ENCODE measurements at regions not wholly inside any gene's neighbourhood (a gene's known extent, or its start where the extent isn't known, plus 50 kb on each side); places are given as distances from the start of the nearest gene placed in this dataset.

- no peak overlapping the region for H3K4me3 ChIP-seq (ENCODE audit: control extremely low read depth in 1 of 5, extremely low read depth in 1 of 5, insufficient read depth in 1 of 5, low read depth in 2 of 5, low read length in 4 of 5)
- no peaks in the 10 kb centered on the region for H4K20me1 ChIP-seq (ENCODE audit: control insufficient read depth, insufficient read depth, low read length, poor library complexity, severe bottlenecking)
- POLR2A ChIA-PET: no interaction called here
- H3K4me1 ChIP-seq (ENCODE audit: control insufficient read depth in 2 of 2, insufficient read depth in 2 of 2, low read length in 2 of 2): no peaks in the 10 kb centered on the region
- TF ChIP-seq EZH2 (IDR thresholded peaks at IDR 0.05; ENCODE audit: borderline replicate concordance, insufficient read depth, low read depth, low read length, poor library complexity, severe bottlenecking): no peak
- TF ChIP-seq CTCF (IDR thresholded peaks at IDR 0.05): no peak
- ATAC-seq (ENCODE audit: low read depth): no peak
- H3K36me3 ChIP-seq (replicated peaks in 1 of 2; ENCODE audit: control extremely low read depth in 1 of 2, control insufficient read depth in 1 of 2, extremely low read depth in 1 of 2, insufficient read depth in 2 of 2, low read length in 1 of 2): no peaks in the 10 kb centered on the region
- intact Hi-C loops (cut with micrococcal nuclease): no loop called here
- Mint-ChIP-seq H3K4me3 (no peak overlapping the region), H3K27me3 (peaks cover 10% of the 10 kb centered on the region), H3K27ac (no peak overlapping the region), H3K9me3 (ENCODE audit: insufficient read depth) (no peaks in the 10 kb centered on the region), H3K4me1 (no peaks in the 10 kb centered on the region)
- WGBS (ENCODE audit: insufficient coverage): 40% methylated on average over 1 of the region's 5 CpGs
- no peaks in the 10 kb centered on the region for H3K79me2 ChIP-seq (ENCODE audit: control insufficient read depth, insufficient read depth, low read length)
- peaks cover 0 to 5% (median 0%) of the 10 kb centered on the region in 3 donors for H3K9me3 ChIP-seq (ENCODE audit: control extremely low read depth in 1 of 3, control insufficient read depth in 2 of 3, insufficient read depth in 1 of 3, low read length in 2 of 3)
- no peak for DNase-seq
- no peak overlapping the region for H3K27ac ChIP-seq (ENCODE audit: low read length in 2 of 2)
- peaks cover 0 to 4% (median 0%) of the 10 kb centered on the region in 4 experiments for H3K27me3 ChIP-seq (replicated peaks in 1 of 4; ENCODE audit: control extremely low read depth in 1 of 4, control insufficient read depth in 3 of 4, insufficient read depth in 4 of 4, low read length in 3 of 4)
- H3K9ac ChIP-seq (ENCODE audit: low read length): no peak overlapping the region
- H3K4me2 ChIP-seq (replicated peaks; ENCODE audit: low read depth, low read length, poor library complexity, severe bottlenecking): no peak overlapping the region
- CTCF ChIA-PET: no interaction called here
- no peak overlapping the region for H2AFZ ChIP-seq (ENCODE audit: insufficient read depth, low read depth, low read length, poor library complexity, severe bottlenecking)
These were observed 61.0 kb upstream of the AGBL1 start for GRCh38 chr15:86018679-86019078.

GRCh38 chr15:86021281-86022264 is 58.1 kb upstream of the AGBL1 start:
- H3K4me2 ChIP-seq (replicated peaks; ENCODE audit: low read depth, low read length, poor library complexity, severe bottlenecking): no peak overlapping the region
- intact Hi-C loops (cut with micrococcal nuclease): no loop called here
- H3K4me3 ChIP-seq (ENCODE audit: control extremely low read depth in 1 of 5, extremely low read depth in 1 of 5, insufficient read depth in 1 of 5, low read depth in 2 of 5, low read length in 4 of 5): no peak overlapping the region
- H3K36me3 ChIP-seq (replicated peaks in 1 of 2; ENCODE audit: control extremely low read depth in 1 of 2, control insufficient read depth in 1 of 2, extremely low read depth in 1 of 2, insufficient read depth in 2 of 2, low read length in 1 of 2): no peaks in the 10 kb centered on the region
- ChIA-PET CTCF (no interaction called here), POLR2A (no interaction called here)
- WGBS (ENCODE audit: insufficient coverage): 64% methylated on average over 3 of the region's 5 CpGs
- Mint-ChIP-seq H3K4me3 (no peak overlapping the region), H3K27ac (no peak overlapping the region), H3K9me3 (ENCODE audit: insufficient read depth) (no peaks in the 10 kb centered on the region), H3K27me3 (peaks cover 13% of the 10 kb centered on the region), H3K4me1 (no peaks in the 10 kb centered on the region)
- no peaks in the 10 kb centered on the region for H3K4me1 ChIP-seq (ENCODE audit: control insufficient read depth in 2 of 2, insufficient read depth in 2 of 2, low read length in 2 of 2)
- H2AFZ ChIP-seq (ENCODE audit: insufficient read depth, low read depth, low read length, poor library complexity, severe bottlenecking): no peak overlapping the region
- H3K27ac ChIP-seq (ENCODE audit: low read length in 2 of 2): no peak overlapping the region
- DNase-seq (no peak), ATAC-seq (ENCODE audit: low read depth) (no peak)
- no peaks in the 10 kb centered on the region for H3K9me3 ChIP-seq (ENCODE audit: control extremely low read depth in 1 of 3, control insufficient read depth in 2 of 3, insufficient read depth in 1 of 3, low read length in 2 of 3)
- no peak for TF ChIP-seq CTCF (IDR thresholded peaks at IDR 0.05)
- TF ChIP-seq EZH2 (IDR thresholded peaks at IDR 0.05; ENCODE audit: borderline replicate concordance, insufficient read depth, low read depth, low read length, poor library complexity, severe bottlenecking): no peak
- H4K20me1 ChIP-seq (ENCODE audit: control insufficient read depth, insufficient read depth, low read length, poor library complexity, severe bottlenecking): no peaks in the 10 kb centered on the region
- peaks cover 0 to 4% (median 0%) of the 10 kb centered on the region in 4 experiments for H3K27me3 ChIP-seq (replicated peaks in 1 of 4; ENCODE audit: control extremely low read depth in 1 of 4, control insufficient read depth in 3 of 4, insufficient read depth in 4 of 4, low read length in 3 of 4)
- H3K79me2 ChIP-seq (ENCODE audit: control insufficient read depth, insufficient read depth, low read length): no peaks in the 10 kb centered on the region
- no peak overlapping the region for H3K9ac ChIP-seq (ENCODE audit: low read length)

Measured in B cell (primary cell).